ENCODE measurements at regions not wholly inside any gene's neighbourhood (a gene's known extent, or its start where the extent isn't known, plus 50 kb on each side); places are given as distances from the start of the nearest gene placed in this dataset.
"Not testable (repeated sequence)": the region's sequence is repeated elsewhere in the genome, so short reads cannot be mapped to it uniquely, and the experiment has no call there.

- DNase-seq (ENCODE audit: low read depth in 1 of 2, low spot score in 1 of 2): no peak
These were observed 158.3 kb upstream of the LPP start for GRCh38 chr3:187995667-187996066.

GRCh38 chr3:187996609-187997008 lies 157.3 kb upstream of the LPP start:
- DNase-seq (ENCODE audit: low read depth in 1 of 2, low spot score in 1 of 2): no peak

GRCh38 chr3:187997490-187997889 lies 156.5 kb upstream of the LPP start:
- DNase-seq (ENCODE audit: low read depth in 1 of 2, low spot score in 1 of 2): no peak

GRCh38 chr3:187997946-187998561 lies 155.9 kb upstream of the LPP start:
- DNase-seq (ENCODE audit: low read depth in 1 of 2, low spot score in 1 of 2): no peak

- DNase-seq (ENCODE audit: low read depth in 1 of 2, low spot score in 1 of 2): no peak
These were observed 155.3 kb upstream of the LPP start for GRCh38 chr3:187998611-187999010.

- no peak for DNase-seq (ENCODE audit: low read depth in 1 of 2, low spot score in 1 of 2)
These were observed 154.1 kb upstream of the LPP start for GRCh38 chr3:187999821-188000220.

GRCh38 chr3:188000361-188000861 lies 153.5 kb upstream of the LPP start:
- DNase-seq (ENCODE audit: low read depth in 1 of 2, low spot score in 1 of 2): no peak

GRCh38 chr3:188001093-188001492 lies 152.9 kb upstream of the LPP start:
- DNase-seq (ENCODE audit: low read depth in 1 of 2, low spot score in 1 of 2): no peak

GRCh38 chr3:188001926-188002325 lies 152.0 kb upstream of the LPP start:
- DNase-seq (ENCODE audit: low read depth in 1 of 2, low spot score in 1 of 2): no peak

GRCh38 chr3:188002626-188003138 lies 151.3 kb upstream of the LPP start:
- DNase-seq (ENCODE audit: low read depth in 1 of 2, low spot score in 1 of 2): no peak

GRCh38 chr3:188003188-188004171 lies 150.5 kb upstream of the LPP start:
- DNase-seq (ENCODE audit: low read depth in 1 of 2, low spot score in 1 of 2): no peak

- DNase-seq (ENCODE audit: low read depth in 1 of 2, low spot score in 1 of 2): no peak
These were observed 147.1 kb upstream of the LPP start for GRCh38 chr3:188006726-188007393.

- DNase-seq (ENCODE audit: low read depth in 1 of 2, low spot score in 1 of 2): no peak
These were observed 146.1 kb upstream of the LPP start for GRCh38 chr3:188007897-188008296.

- DNase-seq (ENCODE audit: low read depth in 1 of 2, low spot score in 1 of 2): no peak
These were observed 145.3 kb upstream of the LPP start for GRCh38 chr3:188008582-188009213.

GRCh38 chr3:188010478-188010877 lies 143.5 kb upstream of the LPP start:
- DNase-seq (ENCODE audit: low read depth in 1 of 2, low spot score in 1 of 2): no peak

GRCh38 chr3:188019727-188020126 lies 134.2 kb upstream of the LPP start:
- DNase-seq (ENCODE audit: low read depth in 1 of 2, low spot score in 1 of 2): no peak

- no peak for DNase-seq (ENCODE audit: low read depth in 1 of 2, low spot score in 1 of 2)
These were observed 132.9 kb upstream of the LPP start for GRCh38 chr3:188021041-188021440.

- DNase-seq (ENCODE audit: low read depth in 1 of 2, low spot score in 1 of 2): no peak
These were observed 132.4 kb upstream of the LPP start for GRCh38 chr3:188021502-188022040.

- not testable (repeated sequence) for DNase-seq (ENCODE audit: low read depth in 1 of 2, low spot score in 1 of 2)
These were observed 131.1 kb upstream of the LPP start for GRCh38 chr3:188022902-188023301.

GRCh38 chr3:188025555-188025954 lies 128.4 kb upstream of the LPP start:
- no peak for DNase-seq (ENCODE audit: low read depth in 1 of 2, low spot score in 1 of 2)

All from activated CD4-positive, alpha-beta T cell treated with anti-CD3 and anti-CD28 coated beads, Interleukin-2, amount 50 U/mL, for 24 hours (primary cell).